DMS53 (cell line): ENCODE measurements at regions not wholly inside any gene's neighbourhood (a gene's known extent, or its start where the extent isn't known, plus 50 kb on each side); places are given as distances from the start of the nearest gene placed in this dataset.
"Not testable (repeated sequence)": the region's sequence is repeated elsewhere in the genome, so short reads cannot be mapped to it uniquely, and the experiment has no call there.

Source experiments
- DNase-seq: peaks from one replicate; lab custom pipeline; 2025; lab: John Stamatoyannopoulos, UW

DNA sequence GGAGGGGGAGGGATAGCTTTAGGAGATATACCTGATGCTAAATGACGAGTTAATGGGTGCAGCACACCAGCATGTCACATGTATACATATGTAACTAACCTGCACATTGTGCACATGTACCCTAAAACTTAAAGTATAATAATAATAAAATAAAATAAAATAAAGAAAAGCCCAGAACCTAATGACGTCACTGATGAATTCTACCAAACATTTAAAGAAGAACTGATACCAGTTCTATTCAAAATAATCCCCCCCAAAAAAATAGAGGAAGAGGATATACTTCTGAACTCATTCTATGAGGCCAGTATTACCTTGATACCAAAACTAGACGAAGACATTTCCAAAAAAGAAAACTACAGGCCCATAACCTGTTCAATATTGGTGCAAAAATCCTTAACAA lies 68.6 kb upstream of the AR start:
- not testable (repeated sequence) for DNase-seq

DNA sequence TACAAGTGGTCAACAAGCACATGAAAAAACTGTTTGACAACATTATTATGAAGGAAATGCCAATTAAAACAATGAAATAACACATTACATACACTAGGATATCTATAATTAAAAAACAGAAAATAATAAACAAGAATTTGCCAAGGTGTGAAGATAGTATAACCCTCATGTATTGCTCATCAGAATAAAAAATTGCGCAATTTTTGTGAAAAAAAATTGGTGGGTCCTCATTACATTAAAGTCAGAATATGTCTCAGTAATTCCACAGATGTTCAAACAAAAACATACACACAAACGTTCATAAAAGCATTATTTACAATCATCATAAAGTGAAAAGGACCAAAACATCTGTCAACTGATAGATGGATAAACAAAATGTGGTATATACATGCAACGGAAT lies 63.0 kb upstream of the AR start:
- no peak for DNase-seq
